ENCODE measurements at regions not wholly inside any gene's neighbourhood (a gene's known extent, or its start where the extent isn't known, plus 50 kb on each side); places are given as distances from the start of the nearest gene placed in this dataset.

DNA sequence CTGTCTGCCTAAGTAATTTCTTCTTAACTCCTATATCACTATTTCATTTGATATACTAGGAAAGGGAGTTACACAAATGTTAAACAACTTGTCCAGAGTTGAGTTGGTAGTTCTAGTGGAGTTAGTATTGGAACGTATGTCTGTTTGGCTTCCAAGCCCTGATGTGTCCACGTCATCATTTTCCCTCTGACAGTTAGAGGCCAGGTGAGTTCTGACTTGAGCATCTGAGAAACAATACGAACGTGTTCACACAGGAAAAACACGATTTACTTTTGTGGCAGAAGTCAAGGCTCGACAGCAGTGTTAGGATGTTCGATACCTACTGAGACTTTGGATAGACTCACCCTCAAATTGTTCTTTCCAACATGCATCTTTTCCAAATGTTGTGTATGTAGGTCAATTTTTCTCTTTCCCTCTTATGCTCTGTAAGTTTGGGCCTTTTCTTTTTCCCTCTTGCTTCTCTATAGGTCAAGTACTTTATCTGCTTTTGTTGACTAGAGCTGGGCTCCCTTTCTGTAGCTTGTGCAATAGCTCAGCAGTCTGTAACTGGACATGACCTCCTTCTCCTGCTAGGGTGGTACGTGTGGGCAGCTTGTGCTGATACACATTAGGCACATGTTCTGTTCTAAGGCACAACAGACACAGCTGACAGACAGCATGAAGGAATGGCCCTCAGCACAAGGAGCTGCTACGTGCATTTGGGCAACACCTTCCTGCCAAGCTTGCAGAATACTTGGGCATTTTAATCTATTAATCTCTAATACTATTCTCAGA is 222.9 kb downstream of the PTEN start:
- no peak for DNase-seq

DNA sequence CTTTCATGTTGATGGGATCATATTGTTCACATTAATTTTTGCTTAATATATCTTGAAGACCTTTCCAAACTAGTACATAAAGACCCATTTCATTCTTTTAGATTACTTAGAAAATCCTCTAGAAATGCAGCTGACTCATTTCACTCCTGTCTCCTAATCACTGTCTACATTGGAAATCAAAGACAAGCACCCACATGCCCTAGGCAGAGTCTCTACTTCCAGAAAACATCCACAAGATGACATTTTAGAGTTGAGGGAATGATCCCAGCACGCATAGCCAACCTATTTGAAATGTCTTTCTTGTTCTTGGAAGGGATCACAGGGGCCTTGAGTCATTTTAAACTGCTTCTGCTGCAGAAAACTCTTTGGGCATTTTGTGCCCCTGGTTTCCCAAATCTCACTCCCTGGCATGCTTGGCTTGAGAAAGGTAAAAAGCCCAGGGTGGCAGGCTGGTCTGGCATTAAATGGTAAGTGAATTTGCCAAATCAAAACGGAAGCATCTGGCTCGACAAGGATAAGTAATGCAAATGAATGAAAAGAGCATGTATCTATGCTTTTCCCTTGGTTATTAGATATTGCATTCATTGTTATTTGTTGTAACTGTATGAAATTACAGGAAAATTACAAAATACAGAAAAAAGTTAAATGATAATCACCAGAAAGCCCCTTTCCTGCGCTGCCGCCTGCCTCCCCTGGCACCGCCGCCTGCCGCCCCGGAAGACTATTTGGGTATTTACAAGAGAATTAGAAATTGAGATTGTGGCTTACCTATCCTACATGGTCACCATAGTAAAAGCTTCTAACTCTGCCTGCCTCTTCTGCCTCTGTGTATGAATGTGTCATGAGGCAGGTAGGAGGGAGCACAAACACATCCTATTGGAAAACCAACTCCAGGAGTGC is 225.3 kb downstream of the PTEN start:
- no peak for DNase-seq

DNA sequence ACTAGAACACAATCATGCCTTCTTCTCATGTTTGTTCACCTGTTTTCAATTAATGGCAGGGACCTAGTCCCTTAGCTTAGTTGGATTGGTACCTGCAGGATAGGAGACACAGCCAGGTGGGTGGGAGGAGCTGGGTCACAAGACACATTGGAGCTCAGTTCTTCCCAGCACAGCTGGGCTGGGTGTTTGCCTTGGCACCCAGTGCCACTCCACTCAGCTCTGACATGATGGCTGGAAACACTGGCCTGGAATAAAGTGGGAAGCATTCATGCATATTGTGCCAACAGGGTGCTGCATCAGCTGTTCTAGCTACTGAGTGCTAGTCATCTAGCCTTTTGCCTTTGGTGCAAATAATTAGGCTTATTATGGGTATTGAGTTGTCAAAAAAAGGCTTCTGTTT is 226.1 kb downstream of the PTEN start:
- DNase-seq, result no peak

DNA sequence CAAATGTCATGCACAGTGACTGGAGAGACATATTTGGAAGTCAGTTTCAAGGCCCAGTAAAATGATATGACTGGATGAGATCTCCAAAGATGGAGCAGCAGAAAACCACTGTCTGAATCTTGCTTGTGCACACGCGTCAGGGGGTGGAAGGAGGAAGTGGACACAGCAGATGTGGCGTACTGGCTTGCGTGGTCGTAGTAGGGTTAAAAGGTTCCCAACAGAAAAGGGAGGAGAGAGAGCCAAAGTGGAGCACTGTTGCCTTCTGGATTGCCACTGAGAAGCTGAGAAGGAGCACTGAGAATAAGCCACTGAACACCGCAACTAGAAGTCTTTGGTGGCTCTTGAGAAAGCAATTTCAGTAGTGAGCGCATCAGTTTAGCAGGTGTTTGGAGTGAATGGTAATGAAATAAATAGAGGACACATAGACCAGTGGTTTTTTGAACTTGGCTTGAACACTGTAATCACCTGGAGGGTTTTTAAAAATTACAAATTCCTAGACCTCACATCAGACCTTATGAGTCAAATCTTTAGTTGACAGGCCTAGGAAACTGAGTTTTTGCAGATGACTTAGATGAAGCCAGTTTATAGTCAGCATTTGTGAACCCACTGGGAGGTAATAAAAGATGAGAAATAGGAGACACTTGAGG is 227.3 kb downstream of the PTEN start:
- peak; percentile 82 for DNase-seq

DNA sequence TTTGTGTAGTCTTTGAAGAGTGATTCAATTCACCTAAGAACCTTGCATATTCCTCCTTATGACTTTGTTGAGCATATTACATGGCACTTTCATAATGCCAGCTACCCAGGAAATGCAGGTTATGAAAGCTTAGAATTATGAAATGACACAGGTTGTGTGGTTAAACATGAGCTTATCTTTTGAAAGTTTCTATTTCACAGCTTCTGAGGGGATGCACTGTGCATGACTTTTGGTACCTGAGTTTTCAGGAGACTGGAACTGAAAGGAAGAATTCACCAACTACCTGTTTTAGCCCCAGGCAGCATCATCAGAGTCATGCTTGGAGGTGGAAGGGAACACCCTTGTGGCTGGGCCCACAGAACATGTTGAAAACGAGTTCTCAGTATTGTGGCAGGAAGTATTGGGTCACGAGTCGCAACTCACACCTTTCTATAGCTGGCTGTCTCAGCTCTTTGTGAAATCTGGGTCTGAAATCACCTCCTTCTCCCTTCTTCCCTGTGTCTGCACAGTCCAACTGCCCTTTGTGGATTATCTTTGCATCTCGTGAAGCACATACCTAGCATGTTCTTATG is 228.2 kb downstream of the PTEN start:
- DNase-seq, result peak; percentile 95

DNA sequence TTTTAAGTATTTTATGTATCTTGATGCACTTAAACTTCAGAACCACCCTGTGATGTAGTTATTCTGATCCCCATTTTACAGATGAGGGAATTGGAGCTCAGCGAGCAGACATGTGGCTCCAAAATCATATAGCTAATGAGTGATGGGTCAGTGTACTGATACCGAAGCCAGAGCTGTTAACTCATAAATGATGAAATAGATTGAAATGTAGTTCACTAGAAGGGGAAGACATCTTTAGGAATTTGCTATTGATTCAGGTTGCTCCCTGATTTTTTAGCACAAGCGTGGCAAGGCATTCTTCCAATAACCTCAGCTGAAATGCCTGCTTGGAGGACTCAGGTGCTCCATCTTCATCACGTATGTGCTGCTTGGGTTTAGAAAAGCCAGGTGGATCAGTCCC is 228.8 kb downstream of the PTEN start:
- no peak for DNase-seq

DNA sequence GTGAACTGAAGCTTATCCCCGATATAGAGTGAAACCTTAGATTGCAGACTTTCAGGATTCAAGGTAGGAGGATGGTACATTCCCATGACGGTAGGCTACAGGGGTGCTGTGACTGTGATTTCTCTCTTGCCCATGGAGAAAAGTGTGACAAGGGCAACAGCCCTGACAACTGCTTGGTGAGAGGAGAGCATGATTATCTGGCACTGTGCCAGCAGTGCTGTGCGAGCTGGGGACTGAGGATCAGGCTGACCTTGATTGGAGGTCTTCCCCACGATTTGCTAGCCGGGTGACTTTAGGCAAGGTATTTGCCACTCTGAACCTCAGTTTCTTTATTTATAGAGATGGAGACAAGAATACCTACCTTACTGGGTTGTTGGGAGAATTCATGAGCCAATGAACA is 229.5 kb downstream of the PTEN start:
- DNase-seq, result no peak

DNA sequence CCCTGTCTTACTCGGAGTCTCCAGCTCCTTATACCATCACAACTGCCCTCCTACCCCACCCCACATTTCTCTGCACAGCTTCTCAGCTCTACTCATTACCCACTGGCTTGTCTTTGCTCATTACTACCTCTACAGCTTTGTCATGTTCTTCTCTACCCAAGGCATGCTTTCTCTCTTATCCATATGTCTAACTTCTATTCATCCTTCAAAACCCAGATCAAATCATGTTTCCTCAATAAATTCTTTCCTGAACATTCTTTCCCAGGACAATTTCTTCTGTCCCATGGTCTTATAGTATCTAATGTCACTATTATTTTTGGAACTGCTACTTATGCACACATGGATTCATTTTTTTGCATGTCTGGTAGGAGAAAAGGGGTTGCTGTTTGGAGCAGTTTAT is 231.4 kb downstream of the PTEN start:
- DNase-seq, result no peak

DNA sequence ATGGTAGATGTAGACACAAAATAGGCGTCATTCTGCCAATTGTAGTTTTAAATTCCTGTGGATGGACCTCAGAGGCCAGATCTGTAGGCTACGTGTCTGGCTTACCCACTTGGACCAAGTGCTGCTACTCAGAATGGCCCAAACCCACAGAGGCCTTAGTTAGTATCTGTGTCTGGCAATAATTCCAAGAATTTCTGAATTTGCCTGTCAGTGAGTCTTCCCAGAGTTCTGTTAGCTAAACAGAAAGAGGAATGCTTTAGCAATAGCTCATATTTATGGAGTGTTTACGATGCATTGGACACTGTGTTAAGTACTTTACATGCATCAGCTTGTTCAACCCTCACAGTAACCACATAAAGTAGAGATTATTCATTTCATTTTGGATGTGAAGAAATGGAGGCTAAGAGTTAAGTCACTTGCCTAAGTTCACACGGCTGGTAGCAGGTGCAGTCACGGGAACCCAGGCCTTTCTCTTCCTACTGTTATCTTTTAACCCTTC is 231.8 kb downstream of the PTEN start:
- no peak for DNase-seq

DNA sequence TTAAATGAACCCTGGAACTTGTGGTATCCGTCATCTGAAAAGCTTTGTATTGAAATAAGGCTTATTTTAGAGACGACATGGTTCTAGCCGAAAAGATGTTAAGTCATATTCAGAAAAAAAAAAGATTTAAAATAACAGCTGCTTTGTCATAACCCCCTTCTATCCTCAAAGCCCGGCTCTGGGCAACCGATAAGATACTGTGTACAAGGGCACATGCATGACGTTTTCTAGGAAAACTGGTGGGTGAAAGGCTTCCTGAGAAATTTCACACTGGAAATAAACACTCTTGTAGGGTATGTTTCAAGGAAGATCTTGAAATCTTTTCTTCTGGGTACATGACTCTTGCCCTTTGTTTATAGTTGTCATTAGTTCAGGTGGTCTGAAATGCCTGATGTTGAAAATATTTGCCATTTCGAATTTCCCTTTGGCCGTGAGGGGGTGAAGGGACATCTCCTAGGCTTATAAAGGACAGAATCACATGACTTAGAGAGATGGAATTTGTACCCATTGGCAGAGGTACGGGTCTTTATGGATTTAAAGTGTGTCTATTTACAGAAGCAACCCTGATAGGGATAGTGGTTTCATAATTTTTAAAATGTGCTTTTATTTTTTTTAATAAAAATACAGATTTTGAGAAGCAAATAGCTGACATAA is 232.5 kb downstream of the PTEN start:
- no peak for DNase-seq

DNA sequence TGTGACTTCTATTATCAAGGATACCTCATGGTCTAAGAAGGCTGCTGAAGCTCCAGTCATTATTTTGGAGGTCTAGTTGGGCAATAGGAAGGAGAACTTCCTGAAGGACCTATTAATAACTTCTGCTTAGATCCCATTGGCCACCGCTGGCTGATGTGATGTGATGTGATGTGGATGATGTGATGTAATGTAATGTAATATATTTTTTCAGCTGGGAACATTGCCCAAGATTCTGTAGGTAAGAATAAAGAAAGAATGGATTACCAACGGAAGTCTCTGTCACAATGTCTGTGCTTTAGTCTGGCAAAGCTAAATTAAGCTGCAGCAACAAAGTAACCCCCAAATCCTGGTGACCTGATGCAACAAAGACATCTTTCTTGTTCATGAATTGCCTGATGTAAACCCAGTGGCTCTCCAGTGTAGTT is 233.7 kb downstream of the PTEN start:
- DNase-seq, result no peak

DNA sequence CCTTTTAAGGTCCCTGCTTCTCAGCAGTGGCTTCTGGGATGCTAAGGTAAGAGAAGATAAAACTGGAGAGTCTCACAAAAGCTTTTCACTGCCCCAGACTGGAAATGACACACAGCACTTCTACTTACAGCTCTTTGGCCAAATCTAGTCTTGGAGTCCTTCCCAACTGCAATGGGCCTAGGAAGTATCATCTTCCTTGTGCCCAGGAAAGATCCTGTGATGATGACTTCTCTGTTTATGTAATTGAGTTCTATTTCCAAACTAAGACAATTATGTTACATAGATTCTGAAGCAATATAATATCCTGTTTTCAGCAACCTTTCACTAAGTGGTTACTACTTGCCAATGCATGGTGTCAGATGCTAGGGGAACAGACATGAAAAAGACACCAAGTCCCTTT is 234.1 kb downstream of the PTEN start:
- DNase-seq, result no peak

DNA sequence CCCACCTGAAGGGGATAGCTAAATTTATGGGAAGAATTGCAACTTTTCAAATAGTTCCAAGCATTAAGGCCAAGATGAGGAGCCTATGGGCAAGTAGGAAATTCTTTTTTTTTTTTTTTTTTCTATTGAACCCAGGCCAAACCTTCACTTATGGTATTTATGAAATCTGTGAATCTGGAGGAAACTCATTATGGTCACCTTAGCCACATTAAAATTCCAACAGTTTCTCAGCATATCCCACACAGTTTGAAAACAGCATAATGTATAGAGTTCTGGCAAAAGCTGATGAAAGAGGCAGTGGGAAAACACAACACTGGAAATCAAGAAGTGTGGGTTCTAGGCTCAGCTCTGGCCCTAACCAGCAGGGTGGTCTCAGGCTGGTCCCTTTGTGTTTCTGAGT is 236.9 kb downstream of the PTEN start:
- DNase-seq, result no peak

DNA sequence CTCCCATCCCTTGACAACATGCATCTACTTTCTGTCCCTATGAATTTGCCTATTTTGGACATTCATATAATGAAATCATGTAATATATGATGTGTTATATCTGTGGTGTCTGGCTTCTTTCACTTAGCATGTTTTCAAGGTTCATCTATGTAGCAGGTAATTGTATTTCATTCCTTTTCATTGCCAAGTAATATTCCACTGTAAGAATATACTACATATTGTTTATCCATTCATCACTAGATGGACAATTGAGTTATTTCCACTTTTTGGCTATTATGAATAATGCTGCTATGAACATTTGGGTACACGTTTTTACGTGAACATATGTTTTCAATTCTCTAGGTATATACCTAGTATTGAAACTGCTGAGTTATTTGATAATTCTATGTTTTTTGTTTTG is 238.2 kb downstream of the PTEN start:
- no peak for DNase-seq

DNA sequence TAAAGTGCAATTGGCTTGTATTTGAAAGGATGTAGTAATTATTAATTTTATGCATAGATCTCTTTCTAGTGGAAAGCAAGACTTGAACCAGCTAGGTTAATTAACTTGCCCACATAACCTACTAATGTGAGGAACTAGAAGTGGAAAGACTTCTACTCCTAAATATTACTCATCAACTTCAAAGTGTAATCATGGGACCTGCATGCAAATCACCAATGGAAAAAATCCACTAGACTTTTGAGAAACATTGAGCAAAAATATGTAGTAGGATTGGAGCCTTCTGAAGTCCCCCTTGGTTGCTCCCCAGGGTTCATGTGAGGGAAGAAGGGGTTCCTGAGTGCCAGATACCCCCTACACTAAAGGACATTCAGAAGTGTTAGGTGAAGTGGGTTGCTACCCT is 240.2 kb downstream of the PTEN start:
- DNase-seq, result no peak

DNA sequence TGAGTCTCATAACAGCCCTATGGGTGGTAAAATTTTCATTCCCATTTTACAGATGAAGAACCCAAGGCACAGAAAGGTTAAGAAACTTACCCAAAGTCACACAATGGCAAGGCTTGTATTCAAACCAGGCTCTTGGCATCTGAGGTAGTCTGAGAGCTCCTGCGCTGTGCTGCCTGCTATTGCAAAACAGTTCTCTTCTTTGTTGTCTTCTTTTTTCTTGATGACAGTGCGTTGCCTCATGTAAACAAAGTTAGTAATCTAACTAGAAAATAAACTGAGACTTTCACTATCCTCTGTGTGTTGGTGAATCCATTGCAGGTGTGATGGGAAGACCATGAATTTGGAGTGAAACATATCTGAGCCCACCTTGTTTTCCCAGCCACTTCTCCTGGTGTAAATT is 240.8 kb downstream of the PTEN start:
- no peak for DNase-seq

DNA sequence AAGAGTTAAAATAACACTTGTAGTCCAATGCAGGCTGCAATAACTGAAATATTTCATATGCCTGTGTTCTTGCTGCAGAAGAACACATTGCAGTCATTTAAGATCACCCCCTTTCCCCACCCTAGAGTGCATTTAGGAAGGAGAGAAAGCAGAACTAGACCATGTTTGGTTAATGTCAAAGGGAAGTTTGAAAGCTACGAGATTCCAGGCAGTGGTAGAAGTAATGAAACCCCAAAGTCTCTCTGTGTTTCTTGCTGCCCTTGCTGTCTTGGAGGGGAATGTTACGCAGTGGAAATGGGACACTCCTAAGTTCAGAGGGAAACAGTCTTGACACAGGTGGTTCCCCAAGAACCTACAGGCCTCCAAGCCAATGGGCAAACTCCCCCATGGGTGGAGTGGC is 242.9 kb downstream of the PTEN start:
- DNase-seq, result no peak

DNA sequence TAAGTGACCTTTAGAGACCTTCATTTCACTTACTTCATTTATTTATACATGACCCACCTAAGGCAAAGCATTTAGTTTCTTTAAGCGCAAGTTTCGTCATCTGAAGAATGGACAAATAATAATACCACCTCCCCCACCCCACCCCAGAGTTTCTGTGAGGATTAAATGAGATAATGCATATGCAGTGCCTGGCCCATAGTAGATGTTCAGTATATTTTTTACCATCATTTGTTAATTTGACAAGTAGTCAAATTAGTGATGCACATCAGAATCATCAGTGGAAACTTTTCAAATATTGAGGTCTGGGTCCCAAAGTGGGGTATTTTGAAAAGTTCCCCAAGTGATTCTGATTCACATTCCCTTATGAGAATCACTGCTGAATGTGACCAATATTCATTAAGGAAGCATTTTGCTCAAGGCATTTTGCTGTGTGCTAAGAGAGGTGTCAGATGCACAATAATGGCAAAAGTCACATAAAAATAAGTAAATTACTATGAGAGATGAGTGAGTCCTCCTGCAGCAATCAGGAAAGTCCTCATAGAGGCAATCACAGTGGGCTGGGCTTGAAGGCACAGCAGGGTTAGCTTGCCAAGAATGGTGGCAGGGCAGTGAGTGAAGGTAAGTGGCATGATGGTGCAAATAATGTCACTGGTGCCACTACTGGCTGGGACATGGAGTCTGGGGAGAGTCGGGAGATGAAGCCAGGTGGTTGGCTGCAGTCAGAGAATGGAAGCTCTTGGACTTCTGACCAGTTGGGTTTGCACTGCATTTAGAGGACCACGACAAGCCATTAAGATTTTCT is 244.1 kb downstream of the PTEN start:
- DNase-seq, result no peak

DNA sequence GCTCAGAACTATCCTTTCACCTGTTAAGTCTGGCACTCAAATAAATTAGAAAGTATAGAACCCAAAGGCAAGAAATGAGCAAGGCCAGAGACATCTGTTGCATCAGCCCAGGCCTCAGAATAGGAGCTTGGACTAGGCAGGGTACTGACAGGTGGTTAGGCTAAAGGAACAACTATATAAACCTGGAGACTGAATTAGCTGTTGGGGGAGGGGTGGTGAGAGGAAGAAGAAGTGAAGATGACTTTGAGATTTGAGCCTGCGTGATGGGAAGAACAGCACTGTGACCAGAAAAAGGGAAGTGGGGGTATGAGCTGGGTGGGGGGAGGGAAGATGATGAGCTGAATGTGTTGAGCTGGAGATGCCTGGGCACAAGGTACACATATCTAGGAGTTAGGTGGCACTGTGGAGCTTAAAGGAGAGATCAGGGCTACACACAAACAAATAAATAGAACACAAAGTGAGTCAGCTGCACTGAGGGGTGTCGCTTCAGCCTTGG is 244.7 kb downstream of the PTEN start:
- DNase-seq, result peak; percentile 10

DNA sequence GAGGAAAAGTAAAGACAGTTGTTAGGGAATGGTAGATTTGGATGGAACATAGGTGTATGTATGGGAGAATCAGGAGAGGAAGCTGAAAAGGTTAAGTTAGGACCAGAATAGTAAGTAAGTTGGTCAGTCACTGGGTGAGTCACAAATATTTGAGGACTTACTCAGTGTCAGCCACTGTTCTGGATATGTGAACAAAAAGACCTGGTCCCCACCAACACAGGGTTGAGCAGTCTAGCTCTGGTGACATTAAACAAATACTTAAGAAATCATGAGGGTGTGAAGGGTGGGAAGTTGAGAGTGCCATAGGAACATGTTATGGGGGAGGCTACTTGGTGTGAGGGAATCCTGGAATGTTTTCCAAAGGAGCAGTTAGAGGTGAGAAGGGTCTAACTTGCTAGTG is 246.9 kb downstream of the PTEN start:
- no peak for DNase-seq

DNA sequence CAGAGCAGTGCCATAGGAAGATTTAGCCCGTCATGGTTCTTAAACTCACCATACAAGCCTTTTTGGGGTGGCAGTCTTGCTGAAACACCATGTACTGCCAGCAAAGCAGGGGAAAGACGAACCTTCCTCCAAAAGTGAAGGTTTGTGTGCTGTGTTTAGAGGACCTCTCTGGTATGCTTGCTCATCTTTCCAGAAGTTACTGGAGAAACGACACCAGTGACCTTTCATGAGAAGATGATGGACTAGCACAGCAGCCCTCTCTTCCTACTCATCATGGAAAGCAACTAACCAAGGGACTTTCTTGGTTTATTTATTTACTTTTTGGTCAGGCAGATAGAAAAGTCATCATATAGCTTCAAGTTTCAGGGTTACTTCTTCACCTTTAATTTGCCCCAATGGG is 247.4 kb downstream of the PTEN start:
- no peak for DNase-seq

DNA sequence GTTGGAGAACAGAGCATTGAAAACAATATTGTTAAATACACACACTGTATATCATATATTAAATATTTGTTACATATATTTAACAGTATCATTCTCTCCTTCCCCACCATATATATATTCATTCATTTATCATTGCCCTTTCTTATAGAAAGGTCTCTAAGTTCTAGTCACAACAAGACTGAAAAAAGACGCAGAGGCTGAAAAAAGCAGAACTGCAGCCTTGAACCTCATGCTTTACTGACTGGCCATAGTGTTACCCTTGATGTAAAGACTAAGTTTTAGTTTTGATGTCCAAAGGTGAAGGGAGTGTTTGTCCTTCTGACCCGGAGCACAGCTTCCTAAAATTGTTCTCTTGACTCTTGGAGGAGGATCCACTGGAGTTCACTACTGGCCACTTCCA is 247.9 kb downstream of the PTEN start:
- no peak for DNase-seq
